GM12878 (cell line): ENCODE measurements at regions not wholly inside any gene's neighbourhood (a gene's known extent, or its start where the extent isn't known, plus 50 kb on each side); places are given as distances from the start of the nearest gene placed in this dataset.

Experiments
- ATAC-seq: fragments of 200-7000 bp; cut with Tn5 transposase; 3 replicates; pipeline ENCODE4 v1.9.1; 2020; ENCODE audit warnings: mild to moderate bottlenecking, moderate library complexity
- BruUV-seq: library from RNA; stranded (reverse); fragments of 400-500 nt; replicated peaks from 2 replicates; lab custom pipeline; 2021; lab: Mats Ljungman, UMichigan
- CTCF ChIA-PET: fragments of 300-600 bp; sonication (Branson Sonifier 250); formaldehyde crosslinking; extraction: SDS; loops from one replicate; lab custom pipeline; 2021; ENCODE audit warnings: inconsistent platforms; lab: Yijun Ruan, JAX
- POLR2A ChIA-PET: fragments of 350-600 bp; formaldehyde crosslinking; extraction: SDS; loops from one replicate; lab custom pipeline; 2021; ENCODE audit warnings: inconsistent platforms; lab: Charles Lee
- RAD21 ChIA-PET: fragments of 300-600 bp; sonication (Branson Sonifier 250); formaldehyde crosslinking; loops from one replicate; lab custom pipeline; 2023; ENCODE audit warnings: antibody characterized with exemption; ENCODE audit not compliant: unreplicated experiment; lab: Charles Lee
- SMC1A ChIA-PET: fragments of 300-600 bp; sonication (Branson Sonifier 250); formaldehyde crosslinking; loops from one replicate; lab custom pipeline; 2023; ENCODE audit not compliant: unreplicated experiment, uncharacterized antibody; lab: Charles Lee
- DNase-seq: peaks from one replicate; pipeline ENCODE4 v3.0.0-alpha.2; 2011; ENCODE audit warnings: low read depth, low spot score
- FAIRE-seq: peaks from 3 replicates; lab custom pipeline; 2011; peaks lifted over from hg19 to GRCh38; lab: Jason Lieb, UNC
- H2AFZ ChIP-seq: 2 replicates; pipeline ENCODE4 v1.6.0; 2011; ENCODE audit warnings: low read depth, low read length, control low read depth; ENCODE audit not compliant: control insufficient read depth
- H3K27ac ChIP-seq: 2 replicates; pipeline ENCODE4 v1.5.1; 2011; ENCODE audit warnings: control low read depth; ENCODE audit not compliant: control insufficient read depth, insufficient read depth
- H3K27me3 ChIP-seq, 2 experiments: replicated peaks in 1 of 2; 2 replicates each; pipeline versions ENCODE4 v1.6.0 to v1.6.1; 2011; ENCODE audit warnings: low read length in 1 of 2; ENCODE audit not compliant: control insufficient read depth in 2 of 2, insufficient read depth in 2 of 2
- H3K36me3 ChIP-seq, 2 experiments: 2 replicates each; pipeline ENCODE4 v1.5.1; 2011; ENCODE audit warnings: low read length in 1 of 2; ENCODE audit not compliant: control insufficient read depth in 2 of 2, insufficient read depth in 2 of 2
- H3K4me1 ChIP-seq: 2 replicates; pipeline ENCODE4 v1.6.1; 2011; ENCODE audit warnings: mild to moderate bottlenecking, low read length, moderate library complexity, mixed read lengths; ENCODE audit not compliant: control insufficient read depth, insufficient read depth
- H3K4me2 ChIP-seq: 2 replicates; pipeline ENCODE4 v1.6.0; 2011; ENCODE audit warnings: control low read depth; ENCODE audit not compliant: control insufficient read depth, insufficient read depth
- H3K4me3 ChIP-seq: fragments of 200-600 bp; sonication (generic); 2 replicates; pipeline ENCODE4 v1.5.1; 2016
- H3K79me2 ChIP-seq: 2 replicates; pipeline ENCODE4 v1.6.0; 2011; ENCODE audit warnings: low read length; ENCODE audit not compliant: control insufficient read depth, insufficient read depth
- H3K9ac ChIP-seq: 2 replicates; pipeline ENCODE4 v1.8.0; 2011; ENCODE audit warnings: low read length, control low read depth, mixed read lengths; ENCODE audit not compliant: control insufficient read depth, insufficient read depth
- H3K9me3 ChIP-seq: replicated peaks from 3 replicates; pipeline ENCODE4 v1.5.1; 2011; ENCODE audit warnings: mild to moderate bottlenecking, low read length; ENCODE audit not compliant: control insufficient read depth, insufficient read depth
- H4K20me1 ChIP-seq: 2 replicates; pipeline ENCODE4 v1.6.0; 2011; ENCODE audit not compliant: control insufficient read depth, insufficient read depth
- EZH2 ChIP-seq: IDR thresholded peaks from 2 replicates; pipeline ENCODE4 v1.6.1; 2012; ENCODE audit warnings: low read depth, mild to moderate bottlenecking, control low read depth, inconsistent platforms, low read length, borderline replicate concordance; ENCODE audit not compliant: control insufficient read depth
- MAX ChIP-seq: IDR thresholded peaks from 2 replicates; pipeline ENCODE4 v1.6.1; 2012; ENCODE audit warnings: low read depth, low read length, improper control_type of control experiment
- NR2C2 ChIP-seq: IDR thresholded peaks from 2 replicates; pipeline ENCODE4 v1.6.1; 2011; ENCODE audit warnings: borderline replicate concordance, low read depth; ENCODE audit not compliant: control insufficient read depth, insufficient read length
- NRF1 ChIP-seq: conservative IDR thresholded peaks from 2 replicates; pipeline ENCODE4 v1.6.1; 2011; ENCODE audit warnings: mild to moderate bottlenecking, low read depth, low read length, improper control_type of control experiment
- POLR2AphosphoS2 ChIP-seq: IDR thresholded peaks from 2 replicates; pipeline ENCODE4 v1.6.1; 2011; ENCODE audit warnings: low read depth, mild to moderate bottlenecking, low read length, improper control_type of control experiment, moderate library complexity
- RAD21 ChIP-seq: IDR thresholded peaks from 2 replicates; pipeline ENCODE4 v1.6.1; 2011; ENCODE audit warnings: mild to moderate bottlenecking, low read depth, low read length, moderate library complexity; ENCODE audit not compliant: insufficient read depth
- RELA ChIP-seq: fragments of 450-650 bp; IDR thresholded peaks from 2 replicates; pipeline ENCODE4 v1.8.0; 2014; ENCODE audit warnings: borderline replicate concordance; ENCODE audit not compliant: partially characterized antibody
- RFX5 ChIP-seq: IDR thresholded peaks from 2 replicates; pipeline ENCODE4 v1.6.1; 2011; ENCODE audit warnings: low read depth, low read length, improper control_type of control experiment
- ZSCAN29 ChIP-seq: fragments of 450-650 bp; IDR thresholded peaks from 2 replicates; pipeline ENCODE4 v1.6.1; 2017; ENCODE audit warnings: mild to moderate bottlenecking, moderate library complexity
- in situ Hi-C: fragments of 300-500 bp; cut with MboI; formaldehyde crosslinking; loops from 9 replicates; pipeline ENCODE4 v1.14.3; 2018; ENCODE audit warnings: mixed read lengths
- intact Hi-C: fragments of 100-400 bp; cut with micrococcal nuclease; formaldehyde crosslinking; loops from one replicate; pipeline ENCODE4 v1.14.2; 2022; ENCODE audit not compliant: unreplicated experiment

GRCh38 chrX:35442421-35442820 lies 355.7 kb upstream of the MAGEB16 start:
- CTCF ChIA-PET = no interaction called here
- no peak for FAIRE-seq
- peaks cover 4% of the 10 kb centered on the region; the same call in 1 of the 2 replicates for H3K4me1 ChIP-seq
- RAD21 ChIA-PET = no interaction called here
- H3K9ac ChIP-seq = no peak overlapping the region
- no peak for TF ChIP-seq EZH2
- TF ChIP-seq NR2C2 = no peak
- TF ChIP-seq RAD21 = no peak
- no peak for TF ChIP-seq POLR2AphosphoS2
- TF ChIP-seq MAX = no peak
- TF ChIP-seq RFX5 = no peak
- no peak for TF ChIP-seq ZSCAN29
- TF ChIP-seq RELA = no peak
- TF ChIP-seq NRF1 = no peak
- H3K4me2 ChIP-seq = no peak overlapping the region
- H3K79me2 ChIP-seq = no peaks in the 10 kb centered on the region
- H3K4me3 ChIP-seq = no peak overlapping the region
- intact Hi-C loops (loop anchor here (5.0 kb wide), 1 partner anchor 60 kb away; no protein-coding TSS in a partner anchor), in situ Hi-C loops (no loop called here)
- no TSS peak for BruUV-seq
- peak overlapping the region; percentile 42 for H3K27ac ChIP-seq
- POLR2A ChIA-PET = no interaction called here
- H3K36me3 ChIP-seq = no peaks in the 10 kb centered on the region
- DNase-seq = no peak
- no peaks in the 10 kb centered on the region for H3K27me3 ChIP-seq
- no peaks in the 10 kb centered on the region for H4K20me1 ChIP-seq
- SMC1A ChIA-PET = no interaction called here
- no peak for ATAC-seq
- no peak overlapping the region for H2AFZ ChIP-seq
- H3K9me3 ChIP-seq = peaks cover 22% of the 10 kb centered on the region
